ENCODE measurements at regions not wholly inside any gene's neighbourhood (a gene's known extent, or its start where the extent isn't known, plus 50 kb on each side); places are given as distances from the start of the nearest gene placed in this dataset.
"Not testable (repeated sequence)": the region's sequence is repeated elsewhere in the genome, so short reads cannot be mapped to it uniquely, and the experiment has no call there.

- no peak for DNase-seq
- Histone ChIP-seq H2AFZ (ENCODE audit: low read length) (no peak overlapping the region), H3K9me3 (ENCODE audit: low read length) (no peaks in the 10 kb centered on the region), H3K27ac (ENCODE audit: low read length) (no peak overlapping the region), H3K4me1 (ENCODE audit: insufficient read depth, low read length) (no peaks in the 10 kb centered on the region), H3K4me3 (ENCODE audit: low read length) (no peak overlapping the region), H3K79me2 (ENCODE audit: low read length) (no peaks in the 10 kb centered on the region), H3K9ac (ENCODE audit: low read length) (no peak overlapping the region), H3K4me2 (ENCODE audit: low read length) (no peak overlapping the region), H3F3A (ENCODE audit: low read length, unreplicated experiment) (no peaks in the 10 kb centered on the region), H3K9me2 (replicated peaks; ENCODE audit: low read length) (no peaks in the 10 kb centered on the region), H3K36me3 (ENCODE audit: low read depth, low read length) (no peaks in the 10 kb centered on the region), H4K20me1 (ENCODE audit: low read length) (no peaks in the 10 kb centered on the region), H3K27me3 (ENCODE audit: low read length) (no peaks in the 10 kb centered on the region)
- no TSS peak for BruUV-seq (replicated peaks)
- ChIA-PET POLR2A (ENCODE audit: unreplicated experiment) (no interaction called here), CTCF (no interaction called here)
- no peak for ATAC-seq
- TF ChIP-seq EZH2 (IDR thresholded peaks at IDR 0.05; ENCODE audit: low read length, unreplicated experiment), result no peak
- no peak for TF ChIP-seq CTCF (conservative IDR thresholded peaks at IDR 0.05; ENCODE audit: low read depth, low read length)
- no peak for TF ChIP-seq EZH2phosphoT487 (IDR thresholded peaks at IDR 0.05; ENCODE audit: borderline replicate concordance, low read length)
- intact Hi-C loops (cut with micrococcal nuclease), result no loop called here
Observed at GRCh38 chrY:12492218-12492617, 208.8 kb upstream of the USP9Y start.

DNA sequence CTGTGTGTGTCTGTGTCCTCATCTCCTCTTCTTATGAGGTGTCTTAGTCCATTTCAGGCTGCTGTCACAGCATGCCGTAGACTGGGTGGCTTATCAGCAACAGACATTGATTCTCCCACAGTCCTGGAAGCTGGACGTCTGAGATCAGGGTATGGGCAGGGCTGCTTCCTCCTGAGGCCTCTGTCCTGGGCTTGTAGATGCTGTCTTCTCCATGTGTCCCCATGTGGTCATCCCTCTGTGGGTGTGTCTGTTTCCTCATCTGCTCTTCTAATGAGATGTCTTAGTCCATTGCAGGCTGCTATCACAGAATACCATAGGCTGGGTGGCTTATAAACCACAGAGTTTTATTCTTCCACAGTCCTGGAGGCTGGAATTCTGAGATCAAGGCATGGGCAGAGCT lies 205.0 kb upstream of the USP9Y start:
- no peaks in the 10 kb centered on the region for H3K9me2 ChIP-seq (replicated peaks; ENCODE audit: low read length)
- H3K9me3 ChIP-seq (ENCODE audit: low read length), result no peaks in the 10 kb centered on the region
- no peak overlapping the region for H3K27ac ChIP-seq (ENCODE audit: low read length)
- TF ChIP-seq CTCF (conservative IDR thresholded peaks at IDR 0.05; ENCODE audit: low read depth, low read length) (no peak), EZH2phosphoT487 (IDR thresholded peaks at IDR 0.05; ENCODE audit: borderline replicate concordance, low read length) (no peak), EZH2 (IDR thresholded peaks at IDR 0.05; ENCODE audit: low read length, unreplicated experiment) (no peak)
- ChIA-PET POLR2A (ENCODE audit: unreplicated experiment) (no interaction called here), CTCF (no interaction called here)
- no peak for DNase-seq
- no peaks in the 10 kb centered on the region for H3K27me3 ChIP-seq (ENCODE audit: low read length)
- H3K79me2 ChIP-seq (ENCODE audit: low read length), result no peaks in the 10 kb centered on the region
- BruUV-seq (replicated peaks), result no TSS peak
- intact Hi-C loops (cut with micrococcal nuclease), result no loop called here
- H4K20me1 ChIP-seq (ENCODE audit: low read length), result no peaks in the 10 kb centered on the region
- H3K4me2 ChIP-seq (ENCODE audit: low read length), result no peak overlapping the region
- H3K4me3 ChIP-seq (ENCODE audit: low read length), result no peak overlapping the region
- no peaks in the 10 kb centered on the region for H3F3A ChIP-seq (ENCODE audit: low read length, unreplicated experiment)
- ATAC-seq, result no peak
- H2AFZ ChIP-seq (ENCODE audit: low read length), result no peak overlapping the region
- H3K9ac ChIP-seq (ENCODE audit: low read length), result no peak overlapping the region
- H3K4me1 ChIP-seq (ENCODE audit: insufficient read depth, low read length), result no peaks in the 10 kb centered on the region
- H3K36me3 ChIP-seq (ENCODE audit: low read depth, low read length), result no peaks in the 10 kb centered on the region

DNA sequence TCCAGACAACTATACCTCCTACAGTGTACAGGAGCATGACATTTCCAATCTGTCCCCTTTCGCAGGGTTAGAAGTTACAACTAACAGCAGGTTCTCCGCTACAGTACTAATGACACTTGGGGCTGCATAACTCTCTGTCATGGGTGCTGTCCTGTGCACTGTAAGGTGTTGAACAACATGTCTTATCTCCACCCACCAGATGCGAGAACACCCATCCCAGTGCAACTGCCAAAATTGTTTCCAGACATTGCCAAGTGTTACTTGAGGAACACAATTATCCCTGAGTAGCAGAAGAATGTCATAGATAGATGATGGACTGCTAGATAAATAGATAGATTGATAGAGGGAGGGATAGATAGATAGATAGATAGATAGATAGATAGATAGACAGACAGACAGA lies 200.9 kb upstream of the USP9Y start:
- Histone ChIP-seq H3K9ac (ENCODE audit: low read length) (no peak overlapping the region), H3K4me3 (ENCODE audit: low read length) (no peak overlapping the region), H3K4me1 (ENCODE audit: insufficient read depth, low read length) (no peaks in the 10 kb centered on the region), H3K9me2 (replicated peaks; ENCODE audit: low read length) (no peaks in the 10 kb centered on the region), H2AFZ (ENCODE audit: low read length) (no peak overlapping the region), H3K4me2 (ENCODE audit: low read length) (no peak overlapping the region), H3F3A (ENCODE audit: low read length, unreplicated experiment) (no peaks in the 10 kb centered on the region), H3K27me3 (ENCODE audit: low read length) (no peaks in the 10 kb centered on the region), H3K9me3 (ENCODE audit: low read length) (no peaks in the 10 kb centered on the region), H3K27ac (ENCODE audit: low read length) (no peak overlapping the region), H4K20me1 (ENCODE audit: low read length) (no peaks in the 10 kb centered on the region), H3K36me3 (ENCODE audit: low read depth, low read length) (no peaks in the 10 kb centered on the region), H3K79me2 (ENCODE audit: low read length) (no peaks in the 10 kb centered on the region)
- DNase-seq (no peak), ATAC-seq (no peak)
- POLR2A ChIA-PET (ENCODE audit: unreplicated experiment), result no interaction called here
- CTCF ChIA-PET, result no interaction called here
- no TSS peak for BruUV-seq (replicated peaks)
- TF ChIP-seq EZH2 (IDR thresholded peaks at IDR 0.05; ENCODE audit: low read length, unreplicated experiment), result no peak
- no peak for TF ChIP-seq EZH2phosphoT487 (IDR thresholded peaks at IDR 0.05; ENCODE audit: borderline replicate concordance, low read length)
- TF ChIP-seq CTCF (conservative IDR thresholded peaks at IDR 0.05; ENCODE audit: low read depth, low read length), result no peak
- intact Hi-C loops (cut with micrococcal nuclease), result no loop called here

GRCh38 chrY:12504028-12504427 lies 197.0 kb upstream of the USP9Y start:
- POLR2A ChIA-PET (ENCODE audit: unreplicated experiment); H3K4me2 ChIP-seq (ENCODE audit: low read length); H3K4me1 ChIP-seq (ENCODE audit: insufficient read depth, low read length); H3K79me2 ChIP-seq (ENCODE audit: low read length); H3K4me3 ChIP-seq (ENCODE audit: low read length); ATAC-seq; H3K9me2 ChIP-seq (replicated peaks; ENCODE audit: low read length); H4K20me1 ChIP-seq (ENCODE audit: low read length); intact Hi-C loops (cut with micrococcal nuclease); H3K9ac ChIP-seq (ENCODE audit: low read length); BruUV-seq (replicated peaks); H3K27me3 ChIP-seq (ENCODE audit: low read length); H2AFZ ChIP-seq (ENCODE audit: low read length); CTCF ChIA-PET; H3K36me3 ChIP-seq (ENCODE audit: low read depth, low read length); DNase-seq; H3K9me3 ChIP-seq (ENCODE audit: low read length); H3K27ac ChIP-seq (ENCODE audit: low read length); H3F3A ChIP-seq (ENCODE audit: low read length, unreplicated experiment): not testable (repeated sequence)

Measured in PC-3 (cell line).